Kidney (tissue), 13 donors: ENCODE measurements at regions not wholly inside any gene's neighbourhood (a gene's known extent, or its start where the extent isn't known, plus 50 kb on each side); places are given as distances from the start of the nearest gene placed in this dataset.

Experiments used
- DNase-seq, 5 donors: peaks; one replicate each; pipeline ENCODE4 v3.0.0-alpha.2; 2013 to 2020
- FAIRE-seq: peaks from 2 replicates; lab custom pipeline; 2012; peaks lifted over from hg19 to GRCh38; lab: Jason Lieb, UNC
- H3K27ac ChIP-seq, 2 donors: one replicate each; pipeline ENCODE4 v1.7.0; 2013; ENCODE audit warnings: low read depth in 2 of 2, low read length in 2 of 2, inconsistent platforms in 1 of 2
- H3K27me3 ChIP-seq: one replicate; pipeline ENCODE4 v1.7.1; 2013; ENCODE audit warnings: low read length, inconsistent platforms; ENCODE audit not compliant: control insufficient read depth, insufficient read depth
- H3K36me3 ChIP-seq, 3 donors: one replicate each; pipeline versions ENCODE4 v1.7.0 to v1.7.1; 2013; ENCODE audit warnings: low read length in 3 of 3, control low read depth in 1 of 3, inconsistent platforms in 1 of 3; ENCODE audit not compliant: insufficient read depth in 3 of 3, control insufficient read depth in 2 of 3
- H3K4me1 ChIP-seq, 3 donors: one replicate each; pipeline versions ENCODE4 v1.7.0 to v1.7.1; 2013; ENCODE audit warnings: low read length in 3 of 3, inconsistent platforms in 1 of 3, low read depth in 1 of 3; ENCODE audit not compliant: control insufficient read depth in 2 of 3, insufficient read depth in 2 of 3
- H3K4me3 ChIP-seq, 3 donors: one replicate each; pipeline versions ENCODE4 v1.7.0 to v1.8.1; 2013; ENCODE audit warnings: low read length in 3 of 3, control low read depth in 1 of 3, inconsistent platforms in 1 of 3
- H3K9ac ChIP-seq, 3 donors: one replicate each; pipeline versions ENCODE4 v1.7.0 to v1.7.1; 2013; ENCODE audit warnings: low read length in 3 of 3, control low read depth in 1 of 3, inconsistent platforms in 1 of 3
- H3K9me3 ChIP-seq, 3 donors: one replicate each; pipeline versions ENCODE4 v1.7.0 to v1.7.1; 2013; ENCODE audit warnings: low read length in 3 of 3, control low read depth in 1 of 3, inconsistent platforms in 1 of 3; ENCODE audit not compliant: control insufficient read depth in 2 of 3, insufficient read depth in 1 of 3
- CTCF ChIP-seq: IDR thresholded peaks from 3 replicates; pipeline ENCODE4 v1.5.1; 2012; ENCODE audit warnings: mild to moderate bottlenecking, moderate library complexity, borderline replicate concordance; ENCODE audit not compliant: insufficient read depth; ENCODE audit errors: extremely low read depth
- intact Hi-C: fragments of 100-400 bp; cut with DNase I; formaldehyde crosslinking; loops from one replicate; pipeline ENCODE4 v1.11.1; 2022
- donor health status: control.
- donor health status: control.
- donor health status: control.
- donor health status: control.
- donor health status: control.
- donor health status: DM: yes; HTN: yes; CAD: no.
- donor health status: Normal renal cell carcinoma (clear cell type).

- intact Hi-C loops, result no loop called here
- no peak overlapping the region for H3K4me3 ChIP-seq
- DNase-seq (no peak), FAIRE-seq (no peak)
- no peak overlapping the region for H3K27ac ChIP-seq
- no peak for TF ChIP-seq CTCF
- no peaks in the 10 kb centered on the region for H3K36me3 ChIP-seq
- no peak overlapping the region for H3K9ac ChIP-seq
- H3K4me1 ChIP-seq, result no peaks in the 10 kb centered on the region
- H3K9me3 ChIP-seq, result no peaks in the 10 kb centered on the region
- H3K27me3 ChIP-seq, result no peaks in the 10 kb centered on the region
Observed at GRCh38 chr12:58306266-58307000, 365.1 kb downstream of the ATP23 start.

- Histone ChIP-seq H3K4me3 (no peak overlapping the region), H3K9ac (no peak overlapping the region), H3K9me3 (no peaks in the 10 kb centered on the region), H3K27ac (no peak overlapping the region), H3K4me1 (no peaks in the 10 kb centered on the region), H3K36me3 (no peaks in the 10 kb centered on the region), H3K27me3 (no peaks in the 10 kb centered on the region)
- intact Hi-C loops, result no loop called here
- no peak for DNase-seq
- no peak for TF ChIP-seq CTCF
- no peak for FAIRE-seq
Observed at GRCh38 chr12:58309806-58310205, 368.4 kb downstream of the ATP23 start.

- H3K9me3 ChIP-seq, result no peaks in the 10 kb centered on the region
- no peak overlapping the region for H3K27ac ChIP-seq
- DNase-seq (no peak), FAIRE-seq (no peak)
- no peak overlapping the region for H3K9ac ChIP-seq
- no peak for TF ChIP-seq CTCF
- H3K4me3 ChIP-seq, result no peak overlapping the region
- H3K36me3 ChIP-seq, result no peaks in the 10 kb centered on the region
- H3K4me1 ChIP-seq, result no peaks in the 10 kb centered on the region
- no peaks in the 10 kb centered on the region for H3K27me3 ChIP-seq
- intact Hi-C loops, result no loop called here
Observed at GRCh38 chr12:58310368-58310767, 369.0 kb downstream of the ATP23 start.
